Activated CD4-positive, alpha-beta T cell treated with anti-CD3 and anti-CD28 coated beads, Interleukin-2, amount 50 U/mL, for 24 hours (primary cell): ENCODE measurements at regions not wholly inside any gene's neighbourhood (a gene's known extent, or its start where the extent isn't known, plus 50 kb on each side); places are given as distances from the start of the nearest gene placed in this dataset.
"Not testable (repeated sequence)": the region's sequence is repeated elsewhere in the genome, so short reads cannot be mapped to it uniquely, and the experiment has no call there.

Source experiments
- DNase-seq, 2 donors: peaks; one replicate each; pipeline ENCODE4 v3.0.0-alpha.2; 2020; ENCODE audit warnings: low read depth in 1 of 2, low spot score in 1 of 2

- not testable (repeated sequence) for DNase-seq
Observed at GRCh38 chr5:67889870-67890269, 325.7 kb upstream of the PIK3R1 start.

GRCh38 chr5:67887748-67888161, 327.8 kb upstream of the PIK3R1 start:
- DNase-seq: no peak

GRCh38 chr5:67886761-67887160, 328.8 kb upstream of the PIK3R1 start:
- DNase-seq: no peak

- no peak for DNase-seq
Observed at GRCh38 chr5:67880876-67881275, 334.7 kb upstream of the PIK3R1 start.

GRCh38 chr5:67880511-67880805, 335.1 kb upstream of the PIK3R1 start:
- DNase-seq: no peak

GRCh38 chr5:67879620-67880510, 335.7 kb upstream of the PIK3R1 start:
- no peak for DNase-seq

- DNase-seq: no peak
Observed at GRCh38 chr5:67878933-67879332, 336.6 kb upstream of the PIK3R1 start.

- no peak for DNase-seq
Observed at GRCh38 chr5:67876371-67876770, 339.2 kb upstream of the PIK3R1 start.

GRCh38 chr5:67875601-67876000, 340.0 kb upstream of the PIK3R1 start:
- no peak for DNase-seq

GRCh38 chr5:67873935-67874334, 341.6 kb upstream of the PIK3R1 start:
- no peak for DNase-seq

GRCh38 chr5:67870662-67871061, 344.9 kb upstream of the PIK3R1 start:
- DNase-seq: no peak

GRCh38 chr5:67864335-67864734, 351.2 kb upstream of the PIK3R1 start:
- DNase-seq: not testable (repeated sequence)

GRCh38 chr5:67858471-67859031, 357.0 kb upstream of the PIK3R1 start:
- DNase-seq: no peak

- no peak for DNase-seq
Observed at GRCh38 chr5:67857502-67857901, 358.1 kb upstream of the PIK3R1 start.

- no peak for DNase-seq
Observed at GRCh38 chr5:67855523-67855922, 360.0 kb upstream of the PIK3R1 start.

GRCh38 chr5:67850906-67851305, 364.6 kb upstream of the PIK3R1 start:
- DNase-seq: not testable (repeated sequence)

- no peak for DNase-seq
Observed at GRCh38 chr5:67844924-67845323, 370.6 kb upstream of the PIK3R1 start.

GRCh38 chr5:67842806-67843205, 372.8 kb upstream of the PIK3R1 start:
- DNase-seq: no peak

GRCh38 chr5:67837225-67837624, 378.3 kb upstream of the PIK3R1 start:
- DNase-seq: not testable (repeated sequence)

GRCh38 chr5:67836496-67836895, 379.1 kb upstream of the PIK3R1 start:
- not testable (repeated sequence) for DNase-seq

- DNase-seq: no peak
Observed at GRCh38 chr5:67831048-67831447, 384.5 kb upstream of the PIK3R1 start.

GRCh38 chr5:67827541-67827940, 388.0 kb upstream of the PIK3R1 start:
- no peak for DNase-seq

- DNase-seq: no peak
Observed at GRCh38 chr5:67824852-67825251, 390.7 kb upstream of the PIK3R1 start.
